NCI-H2029 (cell line): ENCODE measurements at regions not wholly inside any gene's neighbourhood (a gene's known extent, or its start where the extent isn't known, plus 50 kb on each side); places are given as distances from the start of the nearest gene placed in this dataset.

Experiments used
- DNase-seq: peaks from one replicate; lab custom pipeline; 2025; lab: John Stamatoyannopoulos, UW

DNA sequence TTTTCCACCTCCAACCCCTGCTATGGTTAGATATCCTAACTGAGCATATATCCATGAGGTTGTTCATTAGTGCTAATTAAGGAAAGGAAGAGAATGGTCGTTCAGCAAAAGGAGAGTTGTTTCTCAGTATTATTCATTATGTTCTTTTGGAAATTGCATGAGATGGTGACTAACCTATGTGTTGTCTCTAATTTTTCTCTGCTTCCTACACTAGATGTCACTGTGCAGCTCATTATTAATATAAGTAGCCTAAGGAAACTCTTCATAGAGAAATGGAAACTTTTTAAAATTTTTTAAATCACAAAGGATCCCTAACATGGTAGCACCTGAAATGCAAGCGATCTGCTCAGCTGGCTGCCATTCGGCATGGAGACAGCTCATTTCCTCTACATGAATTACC, 67.7 kb upstream of the FAM9A start:
- DNase-seq: no peak

GRCh38 chrX:8868070-8868773, 67.0 kb upstream of the FAM9A start:
- no peak for DNase-seq

GRCh38 chrX:8867406-8867805, 66.2 kb upstream of the FAM9A start:
- no peak for DNase-seq

DNA sequence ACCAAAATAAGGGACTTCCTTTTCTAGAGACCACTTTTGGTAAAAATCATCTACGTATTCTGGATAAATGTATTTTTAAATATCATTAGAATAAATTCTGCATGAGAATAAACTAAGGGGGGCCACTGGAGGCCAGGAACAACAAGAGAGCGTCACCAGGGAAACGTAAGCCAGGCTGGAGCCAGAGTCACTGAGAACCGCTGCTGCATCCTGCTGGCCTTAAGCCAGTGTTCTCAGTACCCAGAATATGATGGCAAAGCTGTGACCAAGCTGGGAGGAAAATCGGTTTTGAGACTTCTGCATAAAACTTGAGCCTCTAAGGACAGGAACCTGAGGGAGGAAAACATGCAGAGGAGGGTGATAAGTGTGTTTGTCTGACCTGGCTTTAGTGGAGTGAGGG, 63.0 kb upstream of the FAM9A start:
- no peak for DNase-seq

DNA sequence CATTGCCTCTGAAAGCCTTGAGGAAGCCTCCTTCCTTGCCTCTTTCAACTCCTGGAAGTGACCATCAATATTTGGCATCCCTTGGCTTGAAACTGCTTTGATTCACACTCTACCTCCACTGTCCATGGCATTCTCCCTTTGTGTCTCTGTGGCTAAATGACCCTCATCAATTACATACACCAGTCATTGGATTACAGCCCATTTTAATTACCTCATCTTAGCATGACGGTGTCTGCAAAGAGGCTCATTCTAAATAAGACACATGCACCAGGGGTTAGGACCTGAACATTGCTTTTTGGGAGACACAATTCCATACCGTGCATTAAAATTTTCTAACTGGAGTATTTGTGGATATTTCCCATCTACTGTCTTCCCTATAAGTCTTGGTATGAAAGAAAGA, 60.7 kb upstream of the FAM9A start:
- DNase-seq: no peak

GRCh38 chrX:8851231-8851886, 50.2 kb upstream of the FAM9A start:
- DNase-seq: no peak
